Central memory CD4-positive, alpha-beta T cell (primary cell): ENCODE measurements at regions not wholly inside any gene's neighbourhood (a gene's known extent, or its start where the extent isn't known, plus 50 kb on each side); places are given as distances from the start of the nearest gene placed in this dataset.

Experiments
- DNase-seq: peaks from one replicate; pipeline ENCODE4 v3.0.0; 2022

DNA sequence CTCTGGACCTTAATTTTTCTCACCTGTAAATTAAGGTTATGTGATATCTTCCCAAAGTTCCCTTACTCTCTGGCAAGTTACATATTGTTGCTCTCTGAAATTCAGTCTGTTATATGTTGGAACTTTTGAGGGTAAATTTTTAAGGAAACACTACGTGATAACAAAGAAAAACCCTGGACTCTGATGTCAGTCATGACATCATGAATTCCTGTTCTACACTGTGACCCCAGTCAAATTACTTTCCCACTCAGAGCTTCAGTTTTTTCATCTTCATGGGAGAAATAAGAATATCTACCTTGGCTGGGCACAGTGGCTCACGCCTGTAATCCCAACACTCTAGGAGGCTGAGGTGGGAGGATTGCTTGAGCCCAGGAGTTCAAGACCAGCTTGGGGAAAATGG is 164.6 kb upstream of the RALGAPA2 start:
- DNase-seq: no peak

DNA sequence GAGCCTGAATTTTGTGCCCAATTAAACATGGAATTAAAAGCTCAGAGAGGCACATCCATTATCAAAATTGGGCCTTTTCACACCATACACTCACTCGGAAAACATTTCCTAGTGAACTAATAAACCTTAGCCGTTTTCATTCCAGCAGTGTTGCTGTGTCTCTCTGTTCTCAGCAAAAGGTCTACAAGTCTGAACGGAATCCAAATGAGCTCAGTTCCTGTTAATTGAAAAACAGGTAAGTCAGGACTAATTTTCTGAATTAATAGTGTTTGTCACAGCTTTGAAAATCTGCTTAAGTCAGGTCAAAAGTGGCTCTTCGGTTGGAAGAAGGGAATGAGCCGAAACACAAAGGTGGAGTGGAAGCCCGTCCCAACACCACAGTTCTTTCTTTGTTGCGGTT is 163.3 kb upstream of the RALGAPA2 start:
- no peak for DNase-seq

DNA sequence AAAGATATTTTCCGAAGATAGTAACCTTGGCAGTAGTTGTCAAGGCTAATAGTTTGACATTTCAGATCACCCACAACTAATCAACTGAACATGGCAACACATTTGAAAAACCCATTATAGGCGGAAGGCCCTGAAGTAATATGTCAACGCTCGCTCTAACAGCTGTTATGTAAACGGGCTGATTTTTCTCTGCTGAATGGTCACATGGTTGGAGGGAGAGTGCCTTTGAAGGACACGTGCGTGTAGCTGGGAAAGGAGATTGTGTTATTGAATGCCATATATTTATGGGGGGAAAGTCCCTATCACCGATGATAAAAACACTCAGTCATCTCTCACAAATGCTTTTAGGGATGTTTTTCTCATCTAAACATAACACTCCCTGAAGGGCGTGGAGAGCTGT is 160.0 kb upstream of the RALGAPA2 start:
- DNase-seq: no peak

DNA sequence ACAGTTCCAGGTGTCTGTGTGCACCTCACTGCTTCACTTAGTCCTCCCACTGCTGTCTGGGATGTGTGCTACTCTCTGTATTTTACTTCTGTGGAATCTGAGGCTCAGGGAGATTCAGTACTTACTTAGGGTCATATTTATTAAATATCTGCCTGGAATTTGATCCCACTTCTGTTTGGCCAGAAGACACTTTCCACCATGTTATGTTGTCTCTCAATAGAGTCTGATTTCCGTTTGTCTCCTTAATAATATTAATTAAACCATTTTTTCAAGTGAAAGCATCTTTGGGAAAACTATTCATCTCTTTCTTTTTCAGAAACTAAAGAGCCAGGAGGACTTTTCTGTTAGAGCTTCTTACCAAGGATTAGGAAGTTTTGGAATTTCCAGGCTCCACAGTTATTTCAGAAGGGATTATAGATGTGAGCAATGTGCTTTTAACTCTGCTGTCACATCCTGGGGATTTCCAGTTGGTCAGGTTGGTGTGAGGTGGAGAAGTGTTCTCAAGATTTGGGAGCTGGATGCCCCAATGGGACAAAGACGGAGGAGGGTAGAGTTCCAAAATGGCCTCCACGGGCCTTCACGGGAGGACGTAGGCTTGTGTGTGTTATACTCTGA is 156.8 kb upstream of the RALGAPA2 start:
- DNase-seq: no peak

DNA sequence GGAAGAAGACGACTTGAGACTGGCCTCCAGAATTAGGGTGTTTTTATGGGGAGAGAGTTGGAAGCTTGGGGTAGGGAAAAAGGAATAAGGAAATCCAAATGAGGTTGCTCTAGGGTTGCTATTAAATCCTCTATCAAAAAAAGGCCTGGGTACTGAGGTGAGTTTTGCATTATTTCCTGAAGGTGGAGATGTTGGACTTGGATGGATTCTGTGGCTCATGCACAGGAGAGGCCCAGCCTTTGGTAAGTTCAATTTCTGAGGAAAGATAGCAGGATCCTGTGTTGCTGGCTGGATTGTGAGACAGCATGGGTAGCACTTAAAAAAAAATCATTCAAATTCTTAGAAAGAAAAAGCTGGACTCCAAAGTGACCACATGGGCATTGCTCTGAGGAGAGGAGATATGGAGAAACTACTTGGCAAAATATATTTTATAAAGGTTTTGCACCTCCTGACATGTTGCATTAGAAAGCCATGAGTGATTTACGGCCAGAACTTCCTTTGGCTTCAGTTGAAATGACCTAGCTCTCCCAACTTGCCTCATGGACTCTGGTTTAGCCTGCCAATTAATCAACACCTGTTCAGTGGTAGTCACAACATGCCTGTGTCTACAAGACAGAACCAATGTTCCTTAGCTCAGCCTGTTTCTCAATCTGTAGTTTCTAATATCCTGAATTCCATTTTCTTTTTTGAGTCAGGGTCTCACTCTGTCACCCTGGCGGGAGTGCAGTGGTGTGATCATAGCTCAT is 152.1 kb upstream of the RALGAPA2 start:
- no peak for DNase-seq

DNA sequence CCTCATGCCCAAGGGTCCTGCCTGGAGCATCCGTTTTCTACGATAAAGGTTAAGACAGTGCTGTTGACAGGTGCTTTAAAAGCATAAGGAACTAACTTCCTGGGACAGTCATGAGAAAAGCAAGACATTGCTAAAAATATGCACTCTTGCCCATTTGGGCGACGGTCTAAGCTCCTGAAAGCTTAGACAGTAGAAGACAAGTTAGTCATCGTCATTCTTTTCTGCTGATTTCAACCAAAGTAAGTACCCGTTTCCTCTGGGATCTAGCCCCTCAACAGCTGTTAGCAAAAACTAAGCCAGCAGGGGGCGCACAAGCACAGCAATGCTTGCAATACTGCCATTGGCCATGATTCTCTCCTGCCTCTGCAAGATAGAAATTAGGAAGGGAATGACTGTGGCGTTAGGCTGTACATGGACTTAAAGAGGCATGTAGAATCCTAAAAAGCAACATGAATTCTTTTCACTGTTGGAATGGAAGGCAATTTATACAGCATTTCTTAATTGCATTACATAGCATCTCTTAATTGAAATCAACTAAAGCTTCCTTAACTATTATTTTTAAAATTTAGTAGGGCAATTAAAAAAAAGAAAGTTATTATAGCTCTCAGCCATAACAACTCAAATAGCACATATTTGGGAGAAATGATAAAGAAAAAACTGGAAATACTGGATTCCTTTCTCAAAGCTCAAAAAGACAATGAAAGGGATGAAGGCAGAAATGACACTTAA is 147.8 kb upstream of the RALGAPA2 start:
- DNase-seq: peak; percentile 61

DNA sequence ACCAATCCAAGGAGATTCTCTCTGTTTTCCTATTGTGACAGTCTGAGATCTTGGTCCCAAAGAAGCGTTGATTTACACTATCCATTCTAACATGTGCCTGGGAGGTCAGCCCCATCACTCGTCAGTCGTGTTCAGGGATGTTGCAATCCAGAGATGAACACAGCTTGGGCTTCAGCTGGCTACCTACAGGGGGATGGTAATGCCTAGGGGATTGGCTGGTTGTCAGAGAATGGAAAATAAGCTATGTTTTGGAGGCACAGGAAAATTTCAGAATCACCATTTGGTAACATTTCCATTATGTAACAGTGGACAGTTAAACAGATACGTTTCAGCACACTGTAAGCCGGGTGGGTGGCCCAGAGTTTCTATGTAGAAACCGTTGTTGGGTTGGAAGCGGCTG is 147.1 kb upstream of the RALGAPA2 start:
- no peak for DNase-seq

DNA sequence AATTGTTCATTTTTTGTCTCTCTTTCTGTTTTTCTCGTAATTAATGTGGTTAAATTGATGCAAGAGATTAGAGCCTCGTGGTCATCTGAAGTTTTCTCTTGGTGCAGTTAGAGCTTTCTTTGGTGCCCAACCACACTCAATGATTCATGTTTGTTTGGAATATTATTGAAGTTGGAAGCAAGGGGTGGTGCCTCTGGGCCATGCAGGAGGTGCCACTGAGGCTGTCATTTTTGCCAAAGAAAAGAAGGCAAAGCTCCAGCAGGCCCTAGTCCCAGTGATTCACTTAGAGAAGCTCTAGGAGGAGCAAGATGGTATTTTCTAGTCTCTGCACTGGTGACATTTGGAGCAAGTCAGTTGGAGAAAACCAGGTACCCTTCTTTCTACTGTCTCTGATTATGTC is 144.5 kb upstream of the RALGAPA2 start:
- no peak for DNase-seq

DNA sequence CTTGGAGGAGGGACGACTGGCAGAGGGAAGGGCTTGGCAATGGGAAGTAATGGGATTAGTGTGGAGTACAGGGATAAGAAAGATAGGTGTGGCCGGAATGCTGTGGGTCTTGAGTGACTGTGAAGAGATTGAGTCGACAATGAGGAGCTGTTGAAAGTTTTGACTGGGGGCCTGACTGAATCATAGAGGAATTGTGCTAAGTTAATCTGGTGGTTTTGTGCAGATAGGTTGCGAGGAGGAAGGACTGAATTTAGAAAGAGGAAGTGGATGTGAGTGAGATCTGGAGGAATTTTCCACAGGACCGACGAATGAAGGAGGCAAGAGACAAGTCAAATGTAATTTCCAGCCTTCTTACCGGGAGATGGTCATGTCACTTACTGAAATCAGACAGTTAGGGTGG is 143.9 kb upstream of the RALGAPA2 start:
- no peak for DNase-seq

DNA sequence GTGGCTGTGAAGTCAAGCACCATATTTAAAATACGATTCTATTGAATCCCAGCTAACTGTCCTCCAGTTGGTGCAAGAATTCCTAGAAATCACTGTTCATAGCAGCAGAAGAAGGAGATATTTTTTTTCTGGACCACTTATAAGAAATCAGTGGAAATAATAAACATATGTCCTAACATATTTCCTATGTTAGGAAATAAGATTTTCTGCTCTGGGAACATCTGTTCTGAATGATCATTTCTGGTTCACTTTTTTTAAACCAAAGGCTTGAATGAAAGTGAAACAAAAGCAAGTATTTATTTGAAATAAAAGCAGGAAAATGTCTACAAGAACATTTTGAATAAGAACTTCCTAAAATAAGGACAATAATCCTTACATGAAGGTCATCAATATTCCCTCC is 138.9 kb upstream of the RALGAPA2 start:
- no peak for DNase-seq

DNA sequence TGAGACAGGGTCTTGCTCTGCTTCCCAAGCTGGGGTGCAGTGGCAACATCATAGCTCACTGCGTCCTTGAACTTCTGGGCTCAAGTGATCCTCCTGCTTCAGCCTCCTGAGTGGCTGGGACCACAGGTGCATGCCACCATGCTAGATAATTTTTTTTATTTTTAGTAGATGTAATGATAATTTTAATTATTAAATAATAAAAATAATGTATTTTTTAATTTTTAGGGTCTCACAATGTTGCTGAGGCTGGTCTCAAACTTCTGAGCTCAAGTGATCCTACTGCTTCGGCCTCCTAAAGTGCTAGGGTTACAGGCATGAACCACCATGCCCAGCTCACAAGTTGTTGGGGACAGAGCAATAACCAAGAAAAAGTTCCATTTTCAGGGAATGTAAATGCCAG is 138.0 kb upstream of the RALGAPA2 start:
- DNase-seq: no peak

DNA sequence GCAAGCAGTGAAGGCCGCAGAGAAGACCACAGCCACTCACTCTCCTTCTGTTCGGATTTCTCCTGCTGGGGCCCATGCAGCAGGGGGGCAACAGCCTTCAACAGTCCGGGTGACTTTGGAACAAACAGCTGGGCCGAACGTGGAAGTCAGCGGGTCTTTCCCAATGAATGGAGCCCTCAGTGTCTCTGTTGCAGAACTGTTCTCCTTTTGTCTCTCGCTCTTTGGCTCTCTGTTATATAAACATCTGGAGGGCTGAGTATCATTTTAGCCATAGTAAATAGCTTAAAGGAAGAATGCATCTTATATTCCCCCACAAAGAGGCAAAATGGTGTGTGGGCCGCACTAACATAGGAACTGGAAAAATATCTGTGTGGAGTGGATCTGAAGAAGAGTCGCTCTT is 136.7 kb upstream of the RALGAPA2 start:
- DNase-seq: no peak

DNA sequence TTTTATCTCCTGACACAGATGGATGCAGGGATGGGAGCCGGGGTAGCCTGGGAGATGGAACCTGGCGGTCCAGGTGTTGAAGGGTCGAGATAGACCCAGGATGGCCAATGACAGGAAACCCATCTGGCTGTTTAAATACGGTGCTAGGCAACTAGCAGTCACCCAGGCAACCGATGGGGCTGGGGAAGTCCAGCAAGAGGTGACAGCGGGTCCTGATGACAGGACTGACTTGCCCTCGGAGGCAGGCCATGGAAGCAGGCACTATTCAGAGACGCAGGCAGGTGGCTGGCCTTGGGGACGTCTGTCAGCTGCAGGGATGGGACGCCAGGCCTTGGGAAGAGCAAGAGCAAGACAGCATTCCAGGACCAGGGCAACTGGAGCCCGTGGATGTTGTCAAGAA is 135.4 kb upstream of the RALGAPA2 start:
- DNase-seq: no peak

DNA sequence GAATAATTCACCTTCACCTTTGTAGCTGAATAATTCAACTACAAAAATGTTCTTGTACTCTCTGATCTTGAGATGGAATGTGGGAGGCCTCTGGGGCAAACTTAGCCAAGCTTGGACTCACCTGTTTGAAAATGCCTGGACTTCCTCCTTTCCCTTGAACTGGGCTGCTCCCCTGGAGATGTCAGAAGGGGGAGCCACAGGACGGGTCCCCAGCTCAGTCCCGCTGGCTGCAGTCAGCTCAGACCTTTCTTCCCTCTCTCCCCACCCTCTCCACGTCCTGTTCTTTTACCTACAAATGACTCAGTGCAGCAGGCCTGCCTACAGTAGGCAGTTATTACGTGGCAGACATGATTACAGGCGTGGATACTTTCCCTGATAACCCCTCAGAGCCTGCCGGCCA is 131.5 kb upstream of the RALGAPA2 start:
- no peak for DNase-seq

DNA sequence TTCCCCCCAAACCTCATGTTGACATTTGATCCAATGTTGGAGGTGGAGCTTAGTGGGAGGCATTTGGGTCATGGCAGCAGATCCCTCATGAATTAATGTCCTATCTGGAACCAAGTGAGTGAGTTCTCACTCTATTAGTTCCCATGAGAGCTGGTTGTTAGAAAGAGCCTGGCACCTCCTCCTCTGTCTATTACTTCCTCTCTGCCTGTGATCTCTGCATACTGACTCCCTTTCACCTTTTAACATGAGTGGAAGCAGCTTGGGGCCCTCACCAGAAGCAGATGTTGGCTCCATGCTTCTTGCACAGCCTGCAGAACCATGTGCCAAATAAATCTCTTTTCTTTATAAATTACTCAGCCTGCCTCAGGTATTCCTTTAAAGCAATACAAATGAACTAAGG is 127.3 kb upstream of the RALGAPA2 start:
- DNase-seq: no peak

DNA sequence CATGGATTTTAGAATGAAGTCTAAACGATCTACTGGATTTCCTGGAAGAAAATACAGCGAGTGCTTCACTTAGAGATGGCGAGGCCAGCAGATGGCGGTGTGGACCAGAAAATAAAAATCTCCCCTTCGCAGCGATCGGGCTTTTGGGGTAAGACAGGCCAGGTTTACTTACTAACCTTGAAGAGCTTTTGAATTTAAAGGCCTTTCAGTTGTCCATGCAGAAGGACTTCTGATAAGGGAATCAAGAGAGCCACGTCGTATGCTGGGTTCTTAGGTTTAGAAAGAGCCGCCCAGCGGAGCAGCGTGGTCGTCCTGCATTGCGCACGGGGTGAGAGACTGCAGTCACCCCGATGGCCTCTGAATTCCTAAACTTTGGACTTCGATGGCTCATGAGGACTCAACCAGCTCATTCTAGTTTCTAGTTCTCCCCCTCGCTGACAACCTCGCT is 125.2 kb upstream of the RALGAPA2 start:
- DNase-seq: no peak

DNA sequence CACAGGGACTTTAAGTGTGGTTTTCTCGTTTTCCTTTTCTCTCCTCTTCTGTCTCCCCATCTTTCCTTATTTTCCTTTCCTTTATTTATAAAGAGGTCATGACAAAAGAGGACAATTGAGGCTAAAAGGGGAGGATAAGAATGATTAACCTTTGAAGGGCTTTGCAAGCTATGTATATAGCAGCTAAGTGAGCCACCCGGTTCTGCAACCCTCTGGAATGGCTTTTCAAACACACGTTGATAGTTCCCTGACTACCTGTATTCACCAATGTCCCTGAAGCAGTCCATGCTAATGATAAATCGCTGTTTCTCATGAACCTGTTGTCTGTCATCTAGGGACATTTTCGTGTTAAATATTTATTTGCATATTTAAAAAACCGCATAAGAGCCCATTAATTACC is 124.4 kb upstream of the RALGAPA2 start:
- DNase-seq: no peak

DNA sequence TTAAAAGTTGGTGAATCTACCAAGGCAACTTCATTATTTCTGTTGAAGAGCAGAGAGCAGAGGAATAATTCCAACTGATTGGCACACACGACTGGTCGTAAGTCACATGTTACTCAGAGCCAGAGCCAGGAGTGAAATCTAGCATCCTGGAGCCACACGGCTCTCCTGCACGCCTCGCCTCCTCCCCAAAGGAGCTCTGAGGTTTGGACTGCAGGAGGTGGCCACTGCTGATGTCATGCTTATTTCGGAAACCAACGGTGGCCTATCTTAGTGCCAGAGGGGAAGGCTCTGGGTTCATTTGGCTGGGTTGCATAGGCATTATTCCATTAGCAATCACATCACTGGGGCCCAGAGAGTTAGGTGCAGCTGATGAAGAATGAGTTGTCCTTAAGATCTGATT is 123.5 kb upstream of the RALGAPA2 start:
- DNase-seq: no peak

DNA sequence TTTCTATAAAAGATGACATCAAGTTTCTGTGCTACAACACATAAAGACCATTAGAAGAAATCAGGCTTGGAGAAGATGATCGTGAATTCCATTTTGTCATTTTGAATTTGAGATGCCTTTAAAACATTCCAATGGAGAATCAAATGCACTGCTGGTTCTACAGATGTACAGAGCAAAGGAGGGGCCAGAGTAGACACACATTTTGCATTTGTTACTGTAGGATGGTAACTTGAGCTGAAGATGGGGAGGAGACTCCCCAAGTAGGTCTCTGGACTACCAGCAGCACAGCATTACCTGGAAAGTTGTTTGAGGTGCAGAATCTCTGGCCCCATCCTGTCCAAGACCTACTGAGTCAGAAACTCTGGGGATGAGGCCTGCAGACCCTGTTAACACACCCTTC is 121.6 kb upstream of the RALGAPA2 start:
- no peak for DNase-seq

DNA sequence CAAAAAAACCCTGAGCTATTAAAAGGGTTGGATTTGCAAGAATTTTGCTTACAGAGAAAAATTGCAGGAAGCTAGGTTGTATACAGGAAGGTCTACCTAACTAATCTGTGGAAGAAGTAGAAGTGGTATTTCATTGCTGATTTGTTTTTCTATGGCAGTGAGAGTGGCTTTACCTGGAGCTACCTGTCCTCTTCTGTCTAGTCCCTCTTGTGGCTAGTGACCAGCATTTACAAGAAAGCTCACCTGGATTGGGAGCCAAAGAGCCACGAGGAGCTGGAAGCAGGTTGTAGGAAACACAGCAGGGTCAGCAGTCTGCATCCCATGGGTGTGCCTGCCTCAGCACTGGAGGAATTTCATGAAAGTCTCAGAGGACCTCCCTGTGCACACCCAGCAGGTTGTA is 120.3 kb upstream of the RALGAPA2 start:
- DNase-seq: no peak

DNA sequence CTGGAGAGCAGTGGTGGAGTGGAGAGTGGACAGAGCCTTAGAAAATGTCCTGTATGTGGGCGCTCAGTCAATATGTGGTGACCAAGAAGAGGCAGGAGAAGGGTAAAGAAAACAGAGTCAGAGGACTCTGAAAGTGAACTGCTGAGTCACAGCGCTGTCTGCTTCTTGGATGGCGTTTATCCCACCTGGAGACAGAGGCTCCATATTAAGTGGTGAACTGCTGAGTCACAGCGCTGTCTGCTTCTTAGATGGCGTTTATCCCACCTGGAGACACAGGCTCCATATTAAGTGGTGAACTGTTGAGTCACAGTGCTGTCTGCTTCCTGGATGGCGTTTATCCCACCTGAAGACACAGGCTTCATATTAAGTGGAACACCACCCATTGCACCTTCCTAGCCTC is 119.3 kb upstream of the RALGAPA2 start:
- no peak for DNase-seq

DNA sequence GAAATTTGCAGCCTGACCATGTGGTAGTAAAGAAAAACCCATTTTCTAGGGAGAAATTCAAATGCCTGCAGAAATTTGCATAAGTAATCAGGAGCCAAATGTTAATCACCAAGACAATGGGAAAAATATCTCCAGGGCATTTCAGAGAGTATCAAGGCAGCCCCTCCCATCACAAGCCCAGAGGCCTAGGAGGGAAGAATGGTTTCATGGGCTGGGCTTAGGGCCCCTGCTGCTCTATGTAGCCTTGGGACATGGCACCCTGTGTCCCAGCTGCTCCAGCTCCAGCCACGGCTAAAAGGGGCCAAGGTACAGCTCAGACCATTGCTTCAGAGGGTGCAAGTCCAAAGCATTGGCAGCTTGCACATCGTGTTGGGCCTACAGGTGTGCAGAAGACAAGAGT is 117.2 kb upstream of the RALGAPA2 start:
- DNase-seq: no peak

DNA sequence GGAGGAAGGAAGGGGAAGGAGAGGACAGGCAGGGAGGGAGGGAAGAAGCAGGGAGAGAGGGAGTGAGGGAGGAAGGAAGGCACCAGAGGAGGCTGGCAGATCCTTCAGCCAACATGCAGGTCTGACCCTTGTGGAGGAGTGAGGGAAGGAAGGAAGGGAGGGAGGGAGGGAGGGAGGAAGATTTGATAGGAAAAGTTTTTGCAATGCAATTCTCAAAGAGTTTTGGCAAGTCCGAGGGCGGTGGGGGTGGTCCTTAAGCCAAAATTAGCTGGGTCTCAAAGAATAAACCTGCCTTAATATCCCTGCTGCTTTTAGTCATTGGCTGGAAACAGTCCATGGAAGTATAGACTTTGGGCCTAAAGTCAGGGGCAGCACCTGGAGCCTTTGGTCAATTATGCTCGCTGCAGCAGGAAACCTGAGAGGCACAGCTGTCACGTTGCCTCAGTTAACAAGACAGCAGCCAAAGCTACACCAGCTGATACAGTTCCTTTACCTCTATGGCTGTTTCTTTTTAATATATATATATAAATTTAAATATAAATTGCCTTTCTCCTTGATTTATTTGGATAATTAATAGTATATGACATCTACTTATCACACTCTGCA is 115.7 kb upstream of the RALGAPA2 start:
- no peak for DNase-seq
